ENCODE measurements at regions not wholly inside any gene's neighbourhood (a gene's known extent, or its start where the extent isn't known, plus 50 kb on each side); places are given as distances from the start of the nearest gene placed in this dataset.

DNA sequence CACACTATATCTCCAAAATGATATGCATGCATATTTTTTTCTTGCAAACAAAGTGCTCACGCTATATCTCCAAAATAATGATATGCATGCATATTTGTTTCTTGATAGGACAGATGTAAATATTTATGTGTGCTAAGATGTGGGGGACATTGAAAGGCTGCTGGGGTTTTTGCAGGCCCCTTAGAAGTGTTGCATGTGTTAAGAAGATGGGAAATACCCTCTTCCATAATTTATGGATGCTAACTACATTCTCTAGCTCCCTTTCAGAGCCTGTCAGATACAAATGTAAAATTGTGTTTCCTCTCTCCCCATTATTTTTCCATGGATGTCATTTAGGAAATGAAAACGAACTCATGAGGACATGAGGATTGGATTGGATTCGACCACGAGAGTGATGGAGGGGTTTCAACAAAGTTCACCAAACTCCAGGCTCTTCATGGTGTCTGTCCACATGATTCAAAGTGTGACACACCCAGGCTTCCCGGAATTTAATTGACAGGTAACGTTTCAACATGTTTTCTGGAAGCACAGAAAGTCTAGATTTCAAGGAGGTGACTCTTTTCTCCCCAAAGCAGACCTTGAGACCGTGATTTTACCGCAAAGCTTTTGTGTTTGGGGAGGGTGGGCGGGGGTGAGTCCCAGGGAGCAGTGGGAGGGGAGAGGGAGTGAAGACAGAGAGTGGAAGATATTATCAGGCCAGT lies 94.4 kb upstream of the CD99 start:
- TF ChIP-seq SNAI2 (CRISPR knock-in tag; IDR thresholded peaks at IDR 0.05) = no peak
- no peak for TF ChIP-seq OSR1 (CRISPR knock-in tag; IDR thresholded peaks at IDR 0.05)
- TF ChIP-seq TCF4 (CRISPR knock-in tag; IDR thresholded peaks at IDR 0.05; ENCODE audit: borderline replicate concordance) = no peak
- TF ChIP-seq GLIS3 (CRISPR knock-in tag; IDR thresholded peaks at IDR 0.05) = no peak
- TF ChIP-seq ZNF70 (CRISPR knock-in tag; IDR thresholded peaks at IDR 0.05) = no peak
- TF ChIP-seq, protein P1, sequence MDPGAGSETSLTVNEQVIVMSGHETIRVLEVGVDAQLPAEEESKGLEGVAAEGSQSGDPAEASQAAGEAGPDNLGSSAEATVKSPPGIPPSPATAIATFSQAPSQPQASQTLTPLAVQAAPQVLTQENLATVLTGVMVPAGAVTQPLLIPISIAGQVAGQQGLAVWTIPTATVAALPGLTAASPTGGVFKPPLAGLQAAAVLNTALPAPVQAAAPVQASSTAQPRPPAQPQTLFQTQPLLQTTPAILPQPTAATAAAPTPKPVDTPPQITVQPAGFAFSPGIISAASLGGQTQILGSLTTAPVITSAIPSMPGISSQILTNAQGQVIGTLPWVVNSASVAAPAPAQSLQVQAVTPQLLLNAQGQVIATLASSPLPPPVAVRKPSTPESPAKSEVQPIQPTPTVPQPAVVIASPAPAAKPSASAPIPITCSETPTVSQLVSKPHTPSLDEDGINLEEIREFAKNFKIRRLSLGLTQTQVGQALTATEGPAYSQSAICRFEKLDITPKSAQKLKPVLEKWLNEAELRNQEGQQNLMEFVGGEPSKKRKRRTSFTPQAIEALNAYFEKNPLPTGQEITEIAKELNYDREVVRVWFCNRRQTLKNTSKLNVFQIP (CRISPR knock-in tag; IDR thresholded peaks at IDR 0.05; ENCODE audit: borderline replicate concordance, low read depth) = no peak
- no peak for TF ChIP-seq ISL1 (CRISPR knock-in tag; IDR thresholded peaks at IDR 0.05)
- TF ChIP-seq ZC3H10 (CRISPR knock-in tag; IDR thresholded peaks at IDR 0.05) = no peak
- no peak for TF ChIP-seq CSDC2 (CRISPR knock-in tag; IDR thresholded peaks at IDR 0.05)
- no peak for TF ChIP-seq ESRRG (CRISPR knock-in tag; IDR thresholded peaks at IDR 0.05)
- TF ChIP-seq, protein P2, sequence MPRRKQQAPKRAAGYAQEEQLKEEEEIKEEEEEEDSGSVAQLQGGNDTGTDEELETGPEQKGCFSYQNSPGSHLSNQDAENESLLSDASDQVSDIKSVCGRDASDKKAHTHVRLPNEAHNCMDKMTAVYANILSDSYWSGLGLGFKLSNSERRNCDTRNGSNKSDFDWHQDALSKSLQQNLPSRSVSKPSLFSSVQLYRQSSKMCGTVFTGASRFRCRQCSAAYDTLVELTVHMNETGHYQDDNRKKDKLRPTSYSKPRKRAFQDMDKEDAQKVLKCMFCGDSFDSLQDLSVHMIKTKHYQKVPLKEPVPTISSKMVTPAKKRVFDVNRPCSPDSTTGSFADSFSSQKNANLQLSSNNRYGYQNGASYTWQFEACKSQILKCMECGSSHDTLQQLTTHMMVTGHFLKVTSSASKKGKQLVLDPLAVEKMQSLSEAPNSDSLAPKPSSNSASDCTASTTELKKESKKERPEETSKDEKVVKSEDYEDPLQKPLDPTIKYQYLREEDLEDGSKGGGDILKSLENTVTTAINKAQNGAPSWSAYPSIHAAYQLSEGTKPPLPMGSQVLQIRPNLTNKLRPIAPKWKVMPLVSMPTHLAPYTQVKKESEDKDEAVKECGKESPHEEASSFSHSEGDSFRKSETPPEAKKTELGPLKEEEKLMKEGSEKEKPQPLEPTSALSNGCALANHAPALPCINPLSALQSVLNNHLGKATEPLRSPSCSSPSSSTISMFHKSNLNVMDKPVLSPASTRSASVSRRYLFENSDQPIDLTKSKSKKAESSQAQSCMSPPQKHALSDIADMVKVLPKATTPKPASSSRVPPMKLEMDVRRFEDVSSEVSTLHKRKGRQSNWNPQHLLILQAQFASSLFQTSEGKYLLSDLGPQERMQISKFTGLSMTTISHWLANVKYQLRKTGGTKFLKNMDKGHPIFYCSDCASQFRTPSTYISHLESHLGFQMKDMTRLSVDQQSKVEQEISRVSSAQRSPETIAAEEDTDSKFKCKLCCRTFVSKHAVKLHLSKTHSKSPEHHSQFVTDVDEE (CRISPR knock-in tag; IDR thresholded peaks at IDR 0.05) = no peak
- ATAC-seq = no peak

DNA sequence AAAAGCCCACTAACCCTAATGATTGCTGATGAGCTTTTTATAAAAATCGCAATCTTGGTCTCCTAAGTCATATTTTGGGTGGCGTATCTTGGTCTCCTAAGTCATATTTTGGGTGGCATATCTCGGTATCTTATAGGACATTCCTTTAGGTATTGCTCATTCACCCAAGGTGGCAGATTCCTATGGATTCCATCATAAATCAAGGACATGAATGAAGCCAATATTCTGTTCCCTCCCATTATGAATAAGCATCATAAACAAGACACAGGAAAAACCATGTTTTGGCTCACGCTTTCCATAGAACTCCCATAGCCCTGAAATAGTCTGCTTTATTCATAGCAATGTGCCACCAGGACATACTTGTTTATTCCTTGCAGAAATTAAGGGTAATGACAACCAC lies 95.0 kb upstream of the CD99 start:
- no peak for TF ChIP-seq ZC3H10 (CRISPR knock-in tag; IDR thresholded peaks at IDR 0.05)
- TF ChIP-seq RARB (CRISPR knock-in tag; IDR thresholded peaks at IDR 0.05) = no peak
- TF ChIP-seq OSR1 (CRISPR knock-in tag; IDR thresholded peaks at IDR 0.05) = no peak
- TF ChIP-seq, protein P1 (CRISPR knock-in tag; IDR thresholded peaks at IDR 0.05; ENCODE audit: borderline replicate concordance, low read depth) = no peak
- no peak for TF ChIP-seq ESRRG (CRISPR knock-in tag; IDR thresholded peaks at IDR 0.05)
- no peak for TF ChIP-seq PPARA (CRISPR knock-in tag; IDR thresholded peaks at IDR 0.05; ENCODE audit: borderline replicate concordance)
- ATAC-seq = no peak

DNA sequence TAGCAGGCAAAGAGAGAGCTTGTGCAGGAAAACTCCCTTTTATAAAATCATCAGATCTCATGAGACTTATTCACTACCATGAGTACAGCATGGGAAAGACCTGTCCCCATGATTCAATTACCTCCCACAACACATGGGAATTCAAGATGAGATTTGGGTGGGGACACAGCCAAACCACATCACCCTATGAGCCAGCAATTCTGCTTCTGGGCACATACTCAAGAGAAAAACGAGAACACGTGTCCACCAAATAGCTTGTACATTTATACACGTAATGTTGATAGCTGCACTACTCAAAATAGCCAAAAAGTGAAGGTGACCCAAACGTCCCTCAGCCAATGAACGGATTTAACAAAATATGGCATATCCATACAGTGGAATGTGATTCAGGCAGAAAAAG lies 94.5 kb upstream of the DHRSX start:
- no peak for TF ChIP-seq RARB (CRISPR knock-in tag; IDR thresholded peaks at IDR 0.05)
- TF ChIP-seq ISL1 (CRISPR knock-in tag; IDR thresholded peaks at IDR 0.05) = no peak
- TF ChIP-seq, protein P1 (CRISPR knock-in tag; IDR thresholded peaks at IDR 0.05; ENCODE audit: borderline replicate concordance, low read depth) = no peak
- TF ChIP-seq, protein P3, sequence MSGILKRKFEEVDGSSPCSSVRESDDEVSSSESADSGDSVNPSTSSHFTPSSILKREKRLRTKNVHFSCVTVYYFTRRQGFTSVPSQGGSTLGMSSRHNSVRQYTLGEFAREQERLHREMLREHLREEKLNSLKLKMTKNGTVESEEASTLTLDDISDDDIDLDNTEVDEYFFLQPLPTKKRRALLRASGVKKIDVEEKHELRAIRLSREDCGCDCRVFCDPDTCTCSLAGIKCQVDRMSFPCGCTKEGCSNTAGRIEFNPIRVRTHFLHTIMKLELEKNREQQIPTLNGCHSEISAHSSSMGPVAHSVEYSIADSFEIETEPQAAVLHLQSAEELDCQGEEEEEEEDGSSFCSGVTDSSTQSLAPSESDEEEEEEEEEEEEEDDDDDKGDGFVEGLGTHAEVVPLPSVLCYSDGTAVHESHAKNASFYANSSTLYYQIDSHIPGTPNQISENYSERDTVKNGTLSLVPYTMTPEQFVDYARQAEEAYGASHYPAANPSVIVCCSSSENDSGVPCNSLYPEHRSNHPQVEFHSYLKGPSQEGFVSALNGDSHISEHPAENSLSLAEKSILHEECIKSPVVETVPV (CRISPR knock-in tag; IDR thresholded peaks at IDR 0.05) = no peak
- no peak for TF ChIP-seq ZNF70 (CRISPR knock-in tag; IDR thresholded peaks at IDR 0.05)
- no peak for TF ChIP-seq CSDC2 (CRISPR knock-in tag; IDR thresholded peaks at IDR 0.05)
- TF ChIP-seq ZNF8 (CRISPR knock-in tag; IDR thresholded peaks at IDR 0.05) = no peak
- TF ChIP-seq, protein P2 (CRISPR knock-in tag; IDR thresholded peaks at IDR 0.05) = no peak
- no peak for TF ChIP-seq ARNTL (CRISPR knock-in tag; IDR thresholded peaks at IDR 0.05; ENCODE audit: borderline replicate concordance, low read depth)
- TF ChIP-seq TOX (CRISPR knock-in tag; IDR thresholded peaks at IDR 0.05; ENCODE audit: borderline replicate concordance) = no peak
- TF ChIP-seq, protein P4, sequence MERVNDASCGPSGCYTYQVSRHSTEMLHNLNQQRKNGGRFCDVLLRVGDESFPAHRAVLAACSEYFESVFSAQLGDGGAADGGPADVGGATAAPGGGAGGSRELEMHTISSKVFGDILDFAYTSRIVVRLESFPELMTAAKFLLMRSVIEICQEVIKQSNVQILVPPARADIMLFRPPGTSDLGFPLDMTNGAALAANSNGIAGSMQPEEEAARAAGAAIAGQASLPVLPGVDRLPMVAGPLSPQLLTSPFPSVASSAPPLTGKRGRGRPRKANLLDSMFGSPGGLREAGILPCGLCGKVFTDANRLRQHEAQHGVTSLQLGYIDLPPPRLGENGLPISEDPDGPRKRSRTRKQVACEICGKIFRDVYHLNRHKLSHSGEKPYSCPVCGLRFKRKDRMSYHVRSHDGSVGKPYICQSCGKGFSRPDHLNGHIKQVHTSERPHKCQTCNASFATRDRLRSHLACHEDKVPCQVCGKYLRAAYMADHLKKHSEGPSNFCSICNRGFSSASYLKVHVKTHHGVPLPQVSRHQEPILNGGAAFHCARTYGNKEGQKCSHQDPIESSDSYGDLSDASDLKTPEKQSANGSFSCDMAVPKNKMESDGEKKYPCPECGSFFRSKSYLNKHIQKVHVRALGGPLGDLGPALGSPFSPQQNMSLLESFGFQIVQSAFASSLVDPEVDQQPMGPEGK (CRISPR knock-in tag; IDR thresholded peaks at IDR 0.05; ENCODE audit: borderline replicate concordance) = no peak
- TF ChIP-seq ZFP3 (CRISPR knock-in tag; IDR thresholded peaks at IDR 0.05) = no peak
- no peak for TF ChIP-seq GLIS3 (CRISPR knock-in tag; IDR thresholded peaks at IDR 0.05)
- no peak for TF ChIP-seq PPARA (CRISPR knock-in tag; IDR thresholded peaks at IDR 0.05; ENCODE audit: borderline replicate concordance)
- peak; percentile 49 for ATAC-seq
